NCI-H510A (cell line): ENCODE measurements at regions not wholly inside any gene's neighbourhood (a gene's known extent, or its start where the extent isn't known, plus 50 kb on each side); places are given as distances from the start of the nearest gene placed in this dataset.

Experiments used
- DNase-seq: peaks from one replicate; lab custom pipeline; 2025; lab: John Stamatoyannopoulos, UW

GRCh38 chr9:90948156-90948555 lies 146.5 kb downstream of the SYK start:
- no peak for DNase-seq

GRCh38 chr9:90950600-90950999 lies 149.0 kb downstream of the SYK start:
- no peak for DNase-seq

- DNase-seq, result no peak
Measured at GRCh38 chr9:90953200-90953599, 151.6 kb downstream of the SYK start.

- DNase-seq, result no peak
Measured at GRCh38 chr9:90953805-90954204, 152.2 kb downstream of the SYK start.

- DNase-seq, result no peak
Measured at GRCh38 chr9:90956026-90956810, 154.6 kb downstream of the SYK start.

- no peak for DNase-seq
Measured at GRCh38 chr9:90958328-90958727, 156.7 kb downstream of the SYK start.

GRCh38 chr9:90960941-90961340 lies 159.3 kb downstream of the SYK start:
- DNase-seq, result no peak

GRCh38 chr9:90961375-90961774 lies 159.8 kb downstream of the SYK start:
- peak; percentile 70 for DNase-seq

GRCh38 chr9:90964101-90965020 lies 162.7 kb downstream of the SYK start:
- DNase-seq, result peak; percentile 79

GRCh38 chr9:90965226-90966030 lies 163.8 kb downstream of the SYK start:
- no peak for DNase-seq

GRCh38 chr9:90966031-90966290 lies 164.3 kb downstream of the SYK start:
- DNase-seq, result no peak

GRCh38 chr9:90966480-90967144 lies 165.0 kb downstream of the SYK start:
- DNase-seq, result no peak

GRCh38 chr9:90967145-90967538 lies 165.5 kb downstream of the SYK start:
- DNase-seq, result no peak

GRCh38 chr9:90969021-90969675 lies 167.5 kb downstream of the SYK start:
- peak; percentile 88 for DNase-seq

GRCh38 chr9:90970608-90971007 lies 169.0 kb downstream of the SYK start:
- no peak for DNase-seq

- DNase-seq, result no peak
Measured at GRCh38 chr9:90972057-90972456, 170.4 kb downstream of the SYK start.

GRCh38 chr9:90974016-90974415 lies 172.4 kb downstream of the SYK start:
- DNase-seq, result no peak

- DNase-seq, result no peak
Measured at GRCh38 chr9:90974643-90975245, 173.1 kb downstream of the SYK start.

- no peak for DNase-seq
Measured at GRCh38 chr9:90975781-90976538, 174.3 kb downstream of the SYK start.

GRCh38 chr9:90979138-90979551 lies 177.5 kb downstream of the SYK start:
- no peak for DNase-seq
